Activated CD8-positive, alpha-beta T cell treated with anti-CD3 and anti-CD28 coated beads for 36 hours (primary cell): ENCODE measurements at regions not wholly inside any gene's neighbourhood (a gene's known extent, or its start where the extent isn't known, plus 50 kb on each side); places are given as distances from the start of the nearest gene placed in this dataset.

Experiments
- ATAC-seq: fragments of 200-7000 bp; cut with Tn5 transposase; one replicate; pipeline ENCODE4 v1.10.0; 2021; ENCODE audit warnings: mild to moderate bottlenecking, moderate library complexity
- CTCF ChIA-PET: fragments of 350-600 bp; sonication (Branson Sonifier 250); formaldehyde crosslinking; loops from one replicate; lab custom pipeline; 2021; ENCODE audit warnings: antibody characterized with exemption; lab: Charles Lee
- POLR2A ChIA-PET: fragments of 350-600 bp; sonication (Branson Sonifier 250); formaldehyde crosslinking; loops from one replicate; lab custom pipeline; 2021; ENCODE audit warnings: antibody characterized with exemption; lab: Charles Lee
- DNase-seq: peaks from one replicate; pipeline ENCODE4 v3.0.0-alpha.2; 2020
- H3K27ac Mint-ChIP-seq: one replicate; pipeline ENCODE4 v1.8.0; 2021; ENCODE audit warnings: mild to moderate bottlenecking, mixed read lengths
- H3K27me3 Mint-ChIP-seq: one replicate; pipeline ENCODE4 v1.8.0; 2021; ENCODE audit warnings: mixed read lengths
- H3K36me3 Mint-ChIP-seq: one replicate; pipeline ENCODE4 v1.8.0; 2021; ENCODE audit warnings: low read depth, mixed read lengths
- H3K4me1 Mint-ChIP-seq: one replicate; pipeline ENCODE4 v1.8.0; 2021; ENCODE audit warnings: low read depth, mixed read lengths
- H3K4me3 Mint-ChIP-seq: one replicate; pipeline ENCODE4 v1.8.0; 2021; ENCODE audit warnings: mild to moderate bottlenecking, moderate library complexity, mixed read lengths
- H3K9me3 Mint-ChIP-seq: one replicate; pipeline ENCODE4 v1.8.0; 2021; ENCODE audit warnings: mixed read lengths
- intact Hi-C: fragments of 100-400 bp; cut with micrococcal nuclease; formaldehyde crosslinking; loops from one replicate; pipeline ENCODE4 v1.10.0; 2022
- TF ChIP-seq, protein P1 (sequence below): fragments of 200-600 bp; IDR thresholded peaks from one replicate; pipeline ENCODE4 v1.8.0; 2022; ENCODE audit warnings: antibody characterized with exemption, mild to moderate bottlenecking

DNA sequence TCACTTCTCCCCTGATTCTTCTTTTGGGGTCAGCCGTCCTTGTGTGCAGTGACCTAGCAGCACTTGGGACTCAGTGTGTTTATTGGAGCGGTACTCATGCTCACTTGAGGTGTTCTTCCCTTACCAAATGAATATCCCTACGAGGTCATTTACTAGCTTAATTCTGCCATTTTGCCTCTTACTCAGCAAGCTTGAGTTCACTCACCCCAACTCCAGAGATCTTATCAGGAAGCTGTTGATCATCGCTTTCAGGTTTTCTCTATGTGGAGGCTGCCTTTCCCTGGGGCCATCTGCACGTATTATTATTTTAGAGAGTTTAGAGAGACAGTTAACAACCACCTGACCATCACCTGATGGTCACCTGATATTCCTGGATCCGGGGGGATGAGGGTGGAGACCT, 1466.0 kb upstream of the GOT2 start:
- intact Hi-C loops, result no loop called here
- DNase-seq (no peak), ATAC-seq (no peak)
- CTCF ChIA-PET, result no interaction called here
- TF ChIP-seq, protein P1, sequence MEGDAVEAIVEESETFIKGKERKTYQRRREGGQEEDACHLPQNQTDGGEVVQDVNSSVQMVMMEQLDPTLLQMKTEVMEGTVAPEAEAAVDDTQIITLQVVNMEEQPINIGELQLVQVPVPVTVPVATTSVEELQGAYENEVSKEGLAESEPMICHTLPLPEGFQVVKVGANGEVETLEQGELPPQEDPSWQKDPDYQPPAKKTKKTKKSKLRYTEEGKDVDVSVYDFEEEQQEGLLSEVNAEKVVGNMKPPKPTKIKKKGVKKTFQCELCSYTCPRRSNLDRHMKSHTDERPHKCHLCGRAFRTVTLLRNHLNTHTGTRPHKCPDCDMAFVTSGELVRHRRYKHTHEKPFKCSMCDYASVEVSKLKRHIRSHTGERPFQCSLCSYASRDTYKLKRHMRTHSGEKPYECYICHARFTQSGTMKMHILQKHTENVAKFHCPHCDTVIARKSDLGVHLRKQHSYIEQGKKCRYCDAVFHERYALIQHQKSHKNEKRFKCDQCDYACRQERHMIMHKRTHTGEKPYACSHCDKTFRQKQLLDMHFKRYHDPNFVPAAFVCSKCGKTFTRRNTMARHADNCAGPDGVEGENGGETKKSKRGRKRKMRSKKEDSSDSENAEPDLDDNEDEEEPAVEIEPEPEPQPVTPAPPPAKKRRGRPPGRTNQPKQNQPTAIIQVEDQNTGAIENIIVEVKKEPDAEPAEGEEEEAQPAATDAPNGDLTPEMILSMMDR, result no peak
- Mint-ChIP-seq H3K4me3 (no peak overlapping the region), H3K36me3 (no peaks in the 10 kb centered on the region), H3K9me3 (peaks cover 6% of the 10 kb centered on the region), H3K27me3 (no peaks in the 10 kb centered on the region), H3K27ac (no peak overlapping the region), H3K4me1 (no peaks in the 10 kb centered on the region)
- POLR2A ChIA-PET, result no interaction called here

DNA sequence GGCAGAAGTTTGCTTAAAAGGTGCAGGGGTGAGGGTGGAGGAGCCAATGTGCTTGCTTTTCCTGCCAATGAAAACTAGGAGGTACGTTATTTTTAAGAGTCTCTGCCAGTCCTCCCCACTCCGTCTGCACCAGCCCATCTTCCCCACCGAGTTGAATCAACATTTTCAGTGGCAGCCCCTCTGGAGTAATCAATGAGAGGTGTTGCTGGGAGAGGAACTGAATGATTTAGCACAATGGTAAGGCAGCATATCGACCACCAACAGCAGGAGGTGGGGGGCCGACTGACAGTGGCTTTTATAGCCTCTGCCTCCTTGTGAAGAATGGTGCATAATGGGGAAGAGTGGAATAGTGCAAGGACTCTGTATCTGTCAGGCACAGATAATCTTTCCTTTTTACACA, 1465.0 kb upstream of the GOT2 start:
- intact Hi-C loops, result no loop called here
- TF ChIP-seq, protein P1, result no peak
- Mint-ChIP-seq H3K27me3 (no peaks in the 10 kb centered on the region), H3K27ac (no peak overlapping the region), H3K9me3 (peaks cover 10% of the 10 kb centered on the region), H3K4me3 (no peak overlapping the region), H3K36me3 (no peaks in the 10 kb centered on the region), H3K4me1 (no peaks in the 10 kb centered on the region)
- DNase-seq (no peak), ATAC-seq (no peak)
- ChIA-PET CTCF (no interaction called here), POLR2A (no interaction called here)

DNA sequence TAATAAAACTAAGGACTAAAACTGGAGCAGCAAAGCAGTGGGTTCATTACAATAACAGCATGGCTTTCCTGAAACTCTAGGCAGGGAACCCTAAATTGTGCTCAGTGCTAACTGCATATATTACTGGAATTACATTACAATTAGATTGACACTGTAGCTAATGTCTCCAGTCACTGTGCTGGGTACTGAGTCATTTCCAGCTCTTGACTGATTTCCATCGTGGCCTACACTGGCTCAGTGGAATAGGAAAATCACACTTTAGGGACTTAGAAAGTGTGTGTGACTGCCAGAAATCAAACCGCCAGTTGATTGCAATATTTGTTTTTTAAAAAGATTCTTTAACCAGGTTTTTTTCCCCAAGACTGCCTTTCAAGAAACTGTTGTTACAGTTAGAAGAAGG, 1447.4 kb upstream of the GOT2 start:
- DNase-seq (no peak), ATAC-seq (no peak)
- ChIA-PET CTCF (no interaction called here), POLR2A (no interaction called here)
- intact Hi-C loops, result no loop called here
- no peaks in the 10 kb centered on the region for H3K36me3 Mint-ChIP-seq
- H3K27me3 Mint-ChIP-seq, result no peaks in the 10 kb centered on the region
- no peak overlapping the region for H3K27ac Mint-ChIP-seq
- H3K4me1 Mint-ChIP-seq, result no peaks in the 10 kb centered on the region
- H3K4me3 Mint-ChIP-seq, result no peak overlapping the region
- peaks cover 3% of the 10 kb centered on the region for H3K9me3 Mint-ChIP-seq
- TF ChIP-seq, protein P1, result no peak

DNA sequence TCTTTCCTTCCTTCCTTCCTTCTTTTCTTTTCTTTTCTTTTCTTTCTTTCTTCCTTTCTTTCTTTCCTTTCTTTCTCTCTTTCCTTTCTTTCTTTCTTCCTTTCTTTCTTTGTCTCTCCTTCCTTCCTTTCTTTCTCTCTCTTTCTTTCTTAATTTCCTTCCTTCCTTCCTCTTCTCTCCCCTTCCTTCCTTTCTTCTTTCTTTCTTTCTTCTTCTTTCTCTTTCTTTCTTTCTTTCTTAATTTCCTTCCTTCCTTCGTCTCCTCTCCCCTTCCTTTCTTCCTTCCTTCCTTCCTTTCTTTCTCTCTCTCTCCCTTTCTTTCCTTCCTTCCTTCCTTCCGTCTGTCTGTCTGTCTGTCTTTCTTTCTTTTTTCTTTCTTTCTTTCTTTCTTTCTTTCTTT, 1446.5 kb upstream of the GOT2 start:
- no peak overlapping the region for H3K27ac Mint-ChIP-seq
- ATAC-seq, result no peak
- peaks cover 3% of the 10 kb centered on the region for H3K9me3 Mint-ChIP-seq
- no peak for DNase-seq
- intact Hi-C loops, result no loop called here
- ChIA-PET POLR2A (no interaction called here), CTCF (no interaction called here)
- TF ChIP-seq, protein P1, result no peak
- H3K4me1 Mint-ChIP-seq, result no peaks in the 10 kb centered on the region
- no peak overlapping the region for H3K4me3 Mint-ChIP-seq
- H3K36me3 Mint-ChIP-seq, result no peaks in the 10 kb centered on the region
- no peaks in the 10 kb centered on the region for H3K27me3 Mint-ChIP-seq

DNA sequence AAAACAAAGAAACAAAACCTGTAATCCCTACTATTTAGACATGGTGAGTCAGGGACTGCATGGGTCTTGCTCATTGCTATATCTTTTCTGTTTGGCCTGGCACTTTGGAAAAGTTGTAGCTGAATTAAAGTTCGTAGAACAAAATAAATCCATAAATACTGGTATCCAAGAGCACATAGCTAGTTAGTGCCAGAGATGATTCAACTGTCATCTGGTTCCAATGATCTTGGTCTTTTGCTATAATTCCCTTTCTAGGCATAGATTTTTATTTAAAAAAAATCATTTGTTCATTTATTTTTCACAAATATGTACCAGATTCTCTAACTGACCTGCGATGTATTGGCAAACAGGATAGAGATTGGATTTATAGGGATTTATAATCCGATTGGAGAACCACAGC, 1436.1 kb upstream of the GOT2 start:
- no peaks in the 10 kb centered on the region for H3K4me1 Mint-ChIP-seq
- CTCF ChIA-PET, result no interaction called here

More for the DNA sequence above, 1436.1 kb upstream of the GOT2 start:
- Mint-ChIP-seq H3K27ac (no peak overlapping the region), H3K4me3 (no peak overlapping the region), H3K36me3 (no peaks in the 10 kb centered on the region), H3K9me3 (peaks cover 3% of the 10 kb centered on the region), H3K27me3 (no peaks in the 10 kb centered on the region)
- POLR2A ChIA-PET, result no interaction called here
- intact Hi-C loops, result no loop called here
- ATAC-seq (no peak), DNase-seq (no peak)
- TF ChIP-seq, protein P1, result no peak
